Astrocyte (in vitro differentiated cells and primary cell): ENCODE measurements at regions not wholly inside any gene's neighbourhood (a gene's known extent, or its start where the extent isn't known, plus 50 kb on each side); places are given as distances from the start of the nearest gene placed in this dataset.

Source experiments
- DNase-seq: peaks from one replicate; pipeline ENCODE4 v3.0.0-alpha.2; 2010; ENCODE audit warnings: low read depth
- FAIRE-seq: peaks from 2 replicates; lab custom pipeline; 2011; peaks lifted over from hg19 to GRCh38; lab: Jason Lieb, UNC
- H2AFZ ChIP-seq: 2 replicates; pipeline ENCODE4 v1.6.0; 2012; ENCODE audit warnings: low read depth, low read length, inconsistent platforms
- H3K27ac ChIP-seq: 2 replicates; pipeline ENCODE4 v1.5.1; 2011; ENCODE audit warnings: low read depth, low read length, inconsistent platforms
- H3K27me3 ChIP-seq: 2 replicates; pipeline ENCODE4 v1.6.0; 2011; ENCODE audit warnings: low read length, inconsistent platforms; ENCODE audit not compliant: insufficient read depth
- H3K36me3 ChIP-seq: 2 replicates; pipeline ENCODE4 v1.5.1; 2011; ENCODE audit warnings: low read length, inconsistent platforms; ENCODE audit not compliant: insufficient read depth
- H3K4me1 ChIP-seq: 2 replicates; pipeline ENCODE4 v1.5.1; 2011; ENCODE audit warnings: low read length, inconsistent platforms; ENCODE audit not compliant: insufficient read depth
- H3K4me2 ChIP-seq: 2 replicates; pipeline ENCODE4 v1.6.0; 2012; ENCODE audit warnings: low read length, inconsistent platforms
- H3K4me3 ChIP-seq: 2 replicates; pipeline ENCODE4 v1.5.1; 2011; ENCODE audit warnings: low read depth, mild to moderate bottlenecking, low read length, inconsistent platforms; ENCODE audit not compliant: insufficient read depth
- H3K79me2 ChIP-seq: 2 replicates; pipeline ENCODE4 v1.6.0; 2012; ENCODE audit warnings: mild to moderate bottlenecking, low read length, inconsistent platforms; ENCODE audit not compliant: insufficient read depth
- H3K9ac ChIP-seq: 2 replicates; pipeline ENCODE4 v1.6.0; 2012; ENCODE audit warnings: mild to moderate bottlenecking, low read length, inconsistent platforms
- H3K9me3 ChIP-seq: 2 replicates; pipeline ENCODE4 v1.5.1; 2012; ENCODE audit warnings: low read depth, mild to moderate bottlenecking, low read length, inconsistent platforms; ENCODE audit not compliant: insufficient read depth
- H4K20me1 ChIP-seq: 2 replicates; pipeline ENCODE4 v1.6.0; 2012; ENCODE audit warnings: low read length, inconsistent platforms; ENCODE audit not compliant: insufficient read depth
- H3K27ac Mint-ChIP-seq: one replicate; pipeline ENCODE4 v1.8.0; 2021; ENCODE audit warnings: mild to moderate bottlenecking, mixed read lengths; ENCODE audit not compliant: unreplicated experiment
- H3K27me3 Mint-ChIP-seq: one replicate; pipeline ENCODE4 v1.8.0; 2021; ENCODE audit warnings: low read depth, mixed read lengths; ENCODE audit not compliant: unreplicated experiment
- H3K36me3 Mint-ChIP-seq: one replicate; pipeline ENCODE4 v1.8.0; 2021; ENCODE audit warnings: low read depth, mixed read lengths; ENCODE audit not compliant: unreplicated experiment
- H3K4me1 Mint-ChIP-seq: one replicate; pipeline ENCODE4 v1.8.0; 2021; ENCODE audit warnings: low read depth, mixed read lengths; ENCODE audit not compliant: unreplicated experiment
- H3K4me3 Mint-ChIP-seq: one replicate; pipeline ENCODE4 v1.8.0; 2021; ENCODE audit warnings: mild to moderate bottlenecking, moderate library complexity, mixed read lengths; ENCODE audit not compliant: unreplicated experiment
- H3K9me3 Mint-ChIP-seq: one replicate; pipeline ENCODE4 v1.8.0; 2021; ENCODE audit warnings: mild to moderate bottlenecking, mixed read lengths; ENCODE audit not compliant: unreplicated experiment
- EZH2 ChIP-seq: IDR thresholded peaks from 2 replicates; pipeline ENCODE4 v1.6.1; 2012; ENCODE audit warnings: mild to moderate bottlenecking, low read length, inconsistent platforms; ENCODE audit not compliant: insufficient read depth
- TF ChIP-seq, protein P1 (sequence below): IDR thresholded peaks from 2 replicates; pipeline ENCODE4 v1.5.1; 2011; ENCODE audit warnings: low read depth, mild to moderate bottlenecking, inconsistent platforms, low read length, moderate library complexity; ENCODE audit not compliant: insufficient read depth

DNA sequence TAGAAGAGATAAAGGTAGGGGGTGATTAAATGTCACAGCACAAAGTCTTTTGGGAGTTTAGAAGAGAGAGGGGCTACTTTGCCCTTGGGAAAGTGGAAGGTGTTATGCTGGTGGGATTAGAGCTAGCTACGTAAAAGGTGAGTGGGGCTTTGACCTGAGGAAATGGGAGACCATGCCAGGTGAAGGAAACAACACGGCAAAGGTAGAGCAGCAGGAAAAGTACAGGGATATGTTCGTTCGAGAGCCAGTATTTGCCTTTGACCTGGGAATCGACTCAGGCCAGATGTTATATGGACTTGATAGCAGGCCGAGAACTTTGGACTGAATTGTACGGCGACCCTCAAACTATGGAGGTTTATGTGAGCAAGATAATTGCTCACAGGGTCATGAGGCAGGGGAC, 55.7 kb upstream of the ACKR3 start:
- Histone ChIP-seq H3K27ac (no peak overlapping the region), H3K4me3 (no peak overlapping the region), H3K4me1 (peaks cover 8% of the 10 kb centered on the region), H3K36me3 (no peaks in the 10 kb centered on the region), H3K9ac (no peak overlapping the region), H3K27me3 (peaks cover 2% of the 10 kb centered on the region), H3K9me3 (no peaks in the 10 kb centered on the region), H3K79me2 (no peaks in the 10 kb centered on the region), H4K20me1 (no peaks in the 10 kb centered on the region), H2AFZ (no peak overlapping the region), H3K4me2 (no peak overlapping the region)
- no peak for TF ChIP-seq EZH2
- TF ChIP-seq, protein P1, sequence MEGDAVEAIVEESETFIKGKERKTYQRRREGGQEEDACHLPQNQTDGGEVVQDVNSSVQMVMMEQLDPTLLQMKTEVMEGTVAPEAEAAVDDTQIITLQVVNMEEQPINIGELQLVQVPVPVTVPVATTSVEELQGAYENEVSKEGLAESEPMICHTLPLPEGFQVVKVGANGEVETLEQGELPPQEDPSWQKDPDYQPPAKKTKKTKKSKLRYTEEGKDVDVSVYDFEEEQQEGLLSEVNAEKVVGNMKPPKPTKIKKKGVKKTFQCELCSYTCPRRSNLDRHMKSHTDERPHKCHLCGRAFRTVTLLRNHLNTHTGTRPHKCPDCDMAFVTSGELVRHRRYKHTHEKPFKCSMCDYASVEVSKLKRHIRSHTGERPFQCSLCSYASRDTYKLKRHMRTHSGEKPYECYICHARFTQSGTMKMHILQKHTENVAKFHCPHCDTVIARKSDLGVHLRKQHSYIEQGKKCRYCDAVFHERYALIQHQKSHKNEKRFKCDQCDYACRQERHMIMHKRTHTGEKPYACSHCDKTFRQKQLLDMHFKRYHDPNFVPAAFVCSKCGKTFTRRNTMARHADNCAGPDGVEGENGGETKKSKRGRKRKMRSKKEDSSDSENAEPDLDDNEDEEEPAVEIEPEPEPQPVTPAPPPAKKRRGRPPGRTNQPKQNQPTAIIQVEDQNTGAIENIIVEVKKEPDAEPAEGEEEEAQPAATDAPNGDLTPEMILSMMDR = no peak
- FAIRE-seq (no peak), DNase-seq (no peak)
- no peaks in the 10 kb centered on the region for H3K36me3 Mint-ChIP-seq
- H3K4me3 Mint-ChIP-seq = no peak overlapping the region
- no peak overlapping the region for H3K27ac Mint-ChIP-seq
- H3K27me3 Mint-ChIP-seq = peaks cover 9% of the 10 kb centered on the region
- peaks cover 2% of the 10 kb centered on the region for H3K4me1 Mint-ChIP-seq
- peaks cover 3% of the 10 kb centered on the region for H3K9me3 Mint-ChIP-seq

DNA sequence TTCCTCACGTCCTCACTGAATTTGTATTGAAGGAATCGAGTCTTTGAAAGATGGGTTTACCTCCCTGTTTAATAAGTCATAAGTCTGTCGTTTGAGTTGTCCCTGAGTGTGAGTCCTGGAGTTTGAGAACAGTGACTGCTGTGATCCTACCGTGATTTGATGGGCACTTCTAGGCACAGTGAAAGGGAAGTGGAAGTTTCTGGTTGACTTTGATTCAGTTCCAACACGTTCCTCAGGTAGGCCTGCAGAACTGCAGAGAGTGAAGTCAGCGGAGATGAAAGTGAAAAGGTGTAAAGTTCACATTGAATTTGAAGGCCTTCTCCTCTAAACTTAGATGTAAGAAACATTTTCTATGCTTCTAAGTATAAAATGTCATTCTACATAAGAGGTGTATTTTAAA, 52.9 kb upstream of the ACKR3 start:
- Mint-ChIP-seq H3K27me3 (peaks cover 20% of the 10 kb centered on the region), H3K4me3 (no peak overlapping the region), H3K9me3 (peaks cover 3% of the 10 kb centered on the region), H3K4me1 (peaks cover 2% of the 10 kb centered on the region), H3K36me3 (no peaks in the 10 kb centered on the region), H3K27ac (no peak overlapping the region)
- no peaks in the 10 kb centered on the region for H3K36me3 ChIP-seq
- no peak for TF ChIP-seq EZH2
- TF ChIP-seq, protein P1 = no peak
- H2AFZ ChIP-seq = no peak overlapping the region
- no peak overlapping the region for H3K27ac ChIP-seq
- H3K27me3 ChIP-seq = peaks cover 9% of the 10 kb centered on the region
- no peak overlapping the region for H3K9ac ChIP-seq
- no peaks in the 10 kb centered on the region for H3K9me3 ChIP-seq
- H3K4me2 ChIP-seq = no peak overlapping the region
- H3K4me1 ChIP-seq = peaks cover 8% of the 10 kb centered on the region
- H4K20me1 ChIP-seq = no peaks in the 10 kb centered on the region
- no peaks in the 10 kb centered on the region for H3K79me2 ChIP-seq
- H3K4me3 ChIP-seq = no peak overlapping the region
- FAIRE-seq = no peak
- no peak for DNase-seq

- Histone ChIP-seq H4K20me1 (no peaks in the 10 kb centered on the region), H3K4me2 (no peak overlapping the region), H3K27ac (no peak overlapping the region), H3K4me1 (peaks cover 8% of the 10 kb centered on the region), H2AFZ (no peak overlapping the region), H3K9ac (no peak overlapping the region), H3K79me2 (no peaks in the 10 kb centered on the region), H3K36me3 (no peaks in the 10 kb centered on the region), H3K27me3 (peaks cover 11% of the 10 kb centered on the region), H3K4me3 (no peak overlapping the region), H3K9me3 (no peaks in the 10 kb centered on the region)
- no peak overlapping the region for H3K4me3 Mint-ChIP-seq
- H3K27me3 Mint-ChIP-seq = peaks cover 23% of the 10 kb centered on the region
- FAIRE-seq = no peak
- DNase-seq = no peak
- no peaks in the 10 kb centered on the region for H3K9me3 Mint-ChIP-seq
- H3K27ac Mint-ChIP-seq = no peak overlapping the region
- no peak for TF ChIP-seq EZH2
- TF ChIP-seq, protein P1 = no peak
- no peaks in the 10 kb centered on the region for H3K36me3 Mint-ChIP-seq
- H3K4me1 Mint-ChIP-seq = peaks cover under 1% of the 10 kb centered on the region
These were observed 52.2 kb upstream of the ACKR3 start for GRCh38 chr2:236517251-236518031.
